IMR-90 (cell line): ENCODE measurements at regions not wholly inside any gene's neighbourhood (a gene's known extent, or its start where the extent isn't known, plus 50 kb on each side); places are given as distances from the start of the nearest gene placed in this dataset.

Experiments used
- ATAC-seq: fragments of 200-7000 bp; cut with Tn5 transposase; 2 replicates; pipeline ENCODE4 v1.9.1; 2020; ENCODE audit warnings: low read depth, mild to moderate bottlenecking, moderate library complexity
- BruUV-seq: library from RNA; stranded (reverse); fragments of 400-500 nt; replicated peaks from 2 replicates; lab custom pipeline; 2021; lab: Mats Ljungman, UMichigan
- CTCF ChIA-PET: fragments of 300-600 bp; formaldehyde crosslinking; extraction: SDS; loops from one replicate; lab custom pipeline; 2021; ENCODE audit warnings: antibody characterized with exemption; lab: Yijun Ruan, JAX
- POLR2A ChIA-PET: fragments of 300-600 bp; sonication (Branson Sonifier 250); formaldehyde crosslinking; loops from one replicate; lab custom pipeline; 2022; ENCODE audit warnings: antibody characterized with exemption; ENCODE audit not compliant: unreplicated experiment; lab: Charles Lee
- DNase-seq: peaks from one replicate; pipeline ENCODE4 v3.0.0; 2013
- H2AFZ ChIP-seq: replicated peaks from 2 replicates; pipeline ENCODE3; 2013; ENCODE audit warnings: low read length, mild to moderate bottlenecking; ENCODE audit not compliant: poor library complexity
- H2AK5ac ChIP-seq: 2 replicates; pipeline ENCODE4 v1.6.1; 2013; ENCODE audit warnings: low read depth, low read length, inconsistent platforms
- H2AK9ac ChIP-seq: replicated peaks from 2 replicates; pipeline ENCODE3; 2013; ENCODE audit warnings: mild to moderate bottlenecking, low read depth, low read length, moderate library complexity; ENCODE audit not compliant: poor library complexity
- H2BK120ac ChIP-seq: 2 replicates; pipeline ENCODE4 v1.6.1; 2013; ENCODE audit warnings: low read depth, low read length, inconsistent platforms
- H2BK15ac ChIP-seq: 3 replicates; pipeline ENCODE4 v1.6.1; 2013; ENCODE audit warnings: low read depth, low read length, inconsistent platforms
- H2BK20ac ChIP-seq: 2 replicates; pipeline ENCODE4 v1.6.1; 2013; ENCODE audit warnings: low read depth, mild to moderate bottlenecking, inconsistent platforms, low read length, moderate library complexity
- H2BK5ac ChIP-seq: 2 replicates; pipeline ENCODE4 v1.6.1; 2013; ENCODE audit warnings: mild to moderate bottlenecking, low read depth, low read length, inconsistent platforms; ENCODE audit not compliant: poor library complexity, severe bottlenecking
- H3K14ac ChIP-seq: replicated peaks from 2 replicates; pipeline ENCODE4 v1.6.1; 2013; ENCODE audit warnings: low read depth, low read length, inconsistent platforms
- H3K18ac ChIP-seq: 2 replicates; pipeline ENCODE4 v1.6.1; 2013; ENCODE audit warnings: low read depth, low read length, control low read depth
- H3K23ac ChIP-seq: 2 replicates; pipeline ENCODE4 v1.6.1; 2013; ENCODE audit warnings: low read depth, low read length, inconsistent platforms
- H3K27ac ChIP-seq: 2 replicates; pipeline ENCODE4 v1.5.1; 2013; ENCODE audit warnings: mild to moderate bottlenecking, control low read depth, low read length; ENCODE audit not compliant: insufficient read depth
- H3K27me3 ChIP-seq: 2 replicates; pipeline ENCODE4 v1.6.1; 2013; ENCODE audit warnings: low read length; ENCODE audit not compliant: control insufficient read depth, insufficient read depth
- H3K36me3 ChIP-seq: 2 replicates; pipeline ENCODE4 v1.6.1; 2013; ENCODE audit warnings: low read length, mixed read lengths; ENCODE audit not compliant: control insufficient read depth, insufficient read depth
- H3K4ac ChIP-seq: 2 replicates; pipeline ENCODE4 v1.6.1; 2013; ENCODE audit warnings: low read depth, low read length, inconsistent platforms
- H3K4me1 ChIP-seq: 2 replicates; pipeline ENCODE4 v1.6.1; 2013; ENCODE audit warnings: low read length, mixed read lengths; ENCODE audit not compliant: control insufficient read depth, insufficient read depth
- H3K4me2 ChIP-seq: 2 replicates; pipeline ENCODE4 v1.6.1; 2013; ENCODE audit warnings: low read depth, mild to moderate bottlenecking, control low read depth, low read length, moderate library complexity
- H3K4me3 ChIP-seq: 2 replicates; pipeline ENCODE4 v1.5.1; 2013; ENCODE audit warnings: low read depth, mild to moderate bottlenecking, control low read depth, low read length, moderate library complexity; ENCODE audit not compliant: insufficient read depth
- H3K56ac ChIP-seq: 2 replicates; pipeline ENCODE4 v1.6.1; 2013; ENCODE audit warnings: low read length, inconsistent platforms; ENCODE audit not compliant: insufficient read depth; ENCODE audit errors: extremely low read depth
- H3K79me1 ChIP-seq, 2 experiments: 2 replicates each; pipeline ENCODE4 v1.6.1; 2013; ENCODE audit warnings: low read length in 2 of 2, inconsistent platforms in 1 of 2, low read depth in 1 of 2
- H3K9ac ChIP-seq: 2 replicates; pipeline ENCODE4 v1.6.1; 2013; ENCODE audit warnings: low read depth, low read length, control low read depth
- H3K9me1 ChIP-seq: 2 replicates; pipeline ENCODE4 v1.6.1; 2013; ENCODE audit warnings: low read length, inconsistent platforms; ENCODE audit not compliant: insufficient read depth
- H3K9me3 ChIP-seq: 2 replicates; pipeline ENCODE4 v1.6.1; 2013; ENCODE audit warnings: low read length; ENCODE audit not compliant: control insufficient read depth, insufficient read depth
- H4K20me1 ChIP-seq: 2 replicates; pipeline ENCODE4 v1.6.1; 2013; ENCODE audit warnings: low read length, inconsistent platforms; ENCODE audit not compliant: insufficient read depth
- H4K5ac ChIP-seq: 2 replicates; pipeline ENCODE4 v1.6.1; 2013; ENCODE audit warnings: mild to moderate bottlenecking, low read depth, low read length, control low read depth
- H4K8ac ChIP-seq, 2 experiments: 2 replicates each; pipeline ENCODE4 v1.6.1; 2013; ENCODE audit warnings: low read depth in 2 of 2, low read length in 2 of 2, control low read depth in 1 of 2, inconsistent platforms in 1 of 2
- H4K91ac ChIP-seq: 2 replicates; pipeline ENCODE4 v1.6.1; 2013; ENCODE audit warnings: low read depth, low read length, inconsistent platforms; ENCODE audit not compliant: insufficient read depth
- BHLHE40 ChIP-seq: fragments of 150-350 bp; IDR thresholded peaks from 2 replicates; pipeline ENCODE4 v1.6.1; 2016; ENCODE audit warnings: mild to moderate bottlenecking, low read depth, low read length
- CEBPB ChIP-seq: IDR thresholded peaks from 2 replicates; pipeline ENCODE4 v1.6.1; 2012; ENCODE audit warnings: low read depth, low read length, improper control_type of control experiment
- CHD1 ChIP-seq: IDR thresholded peaks from 2 replicates; pipeline ENCODE4 v1.6.1; 2012; ENCODE audit warnings: low read depth, low read length, improper control_type of control experiment
- CTCF ChIP-seq: conservative IDR thresholded peaks from 2 replicates; pipeline ENCODE4 v1.5.1; 2012; ENCODE audit warnings: mild to moderate bottlenecking, low read depth, low read length, improper control_type of control experiment
- ELK1 ChIP-seq: fragments of 150-350 bp; IDR thresholded peaks from 2 replicates; pipeline ENCODE4 v1.6.1; 2016; ENCODE audit warnings: low read depth, mild to moderate bottlenecking, low read length, moderate library complexity, borderline replicate concordance
- FOS ChIP-seq: fragments of 150-350 bp; IDR thresholded peaks from 2 replicates; pipeline ENCODE4 v1.6.1; 2016; ENCODE audit warnings: low read depth, low read length
- MAZ ChIP-seq: IDR thresholded peaks from 2 replicates; pipeline ENCODE4 v1.6.1; 2012; ENCODE audit warnings: low read depth, mild to moderate bottlenecking, low read length, improper control_type of control experiment, moderate library complexity, borderline replicate concordance
- NFE2L2 ChIP-seq: fragments of 150-350 bp; IDR thresholded peaks from 2 replicates; pipeline ENCODE4 v1.6.1; 2016; ENCODE audit warnings: low read depth, mild to moderate bottlenecking, low read length
- RAD21 ChIP-seq: IDR thresholded peaks from 2 replicates; pipeline ENCODE4 v1.6.1; 2012; ENCODE audit warnings: low read length, improper control_type of control experiment
- RCOR1 ChIP-seq: IDR thresholded peaks from 2 replicates; pipeline ENCODE4 v1.6.1; 2012; ENCODE audit warnings: mild to moderate bottlenecking, low read length, improper control_type of control experiment; ENCODE audit not compliant: insufficient replicate concordance
- RFX5 ChIP-seq: IDR thresholded peaks from 2 replicates; pipeline ENCODE4 v1.8.0; 2012; ENCODE audit warnings: low read depth, mild to moderate bottlenecking, low read length, moderate library complexity
- SMC3 ChIP-seq: fragments of 150-350 bp; IDR thresholded peaks from 2 replicates; pipeline ENCODE4 v1.6.1; 2016; ENCODE audit warnings: low read depth, mild to moderate bottlenecking, antibody characterized with exemption, low read length, moderate library complexity
- USF2 ChIP-seq: fragments of 150-350 bp; IDR thresholded peaks from 2 replicates; pipeline ENCODE4 v1.6.1; 2017; ENCODE audit warnings: mild to moderate bottlenecking, antibody characterized with exemption, low read length, low read depth
- WGBS, 2 experiments: methylation state at CpG; one replicate each; pipeline versions ENCODE4 v1.1.5 to v1.1.7; 2013; ENCODE audit warnings: missing lambda C conversion rate in 2 of 2; ENCODE audit not compliant: insufficient read length in 1 of 2; ENCODE audit errors: extremely low coverage in 2 of 2; 5-methylcytosine and 5-hydroxymethylcytosine counted together
- dilution Hi-C: fragments of 300-500 bp; cut with HindIII; formaldehyde crosslinking; loops from one replicate; pipeline ENCODE4 v1.14.3; 2018; ENCODE audit warnings: low sequenced_read_pairs; ENCODE audit not compliant: unreplicated experiment
- in situ Hi-C: fragments of 300-500 bp; cut with MboI; formaldehyde crosslinking; loops from 3 replicates; pipeline ENCODE4 v1.14.3; 2019; ENCODE audit warnings: low sequenced_read_pairs, inconsistent platforms, mixed read lengths
- intact Hi-C: fragments of 100-400 bp; cut with micrococcal nuclease; formaldehyde crosslinking; loops from 2 replicates; pipeline ENCODE4 v1.10.0; 2022

- Histone ChIP-seq H3K36me3 (no peaks in the 10 kb centered on the region), H4K5ac (no peak overlapping the region), H3K23ac (no peak overlapping the region), H4K91ac (no peak overlapping the region), H3K14ac (no peak overlapping the region), H2AK5ac (no peak overlapping the region), H2BK15ac (no peak overlapping the region), H3K9me1 (no peaks in the 10 kb centered on the region), H3K4ac (no peak overlapping the region), H4K20me1 (no peaks in the 10 kb centered on the region), H2BK20ac (no peak overlapping the region), H3K4me1 (no peaks in the 10 kb centered on the region), H3K4me3 (no peak overlapping the region), H4K8ac (no peak overlapping the region), H3K56ac (no peak overlapping the region), H3K79me1 (no peaks in the 10 kb centered on the region), H3K18ac (no peak overlapping the region), H3K9ac (no peak overlapping the region), H3K4me2 (no peak overlapping the region), H3K27me3 (no peaks in the 10 kb centered on the region), H3K27ac (no peak overlapping the region), H3K9me3 (peaks cover 40% of the 10 kb centered on the region), H2AK9ac (no peak overlapping the region), H2BK5ac (no peak overlapping the region), H2BK120ac (no peak overlapping the region), H2AFZ (no peak overlapping the region)
- intact Hi-C loops (no loop called here), in situ Hi-C loops (no loop called here), dilution Hi-C loops (no loop called here)
- BruUV-seq, result no TSS peak
- CTCF ChIA-PET, result no interaction called here
- WGBS, 2 experiments, result 59% methylated on average over 9 of the region's 30 CpGs; no CpG with 5 or more reads in 1 of the 2 experiments
- no peak for ATAC-seq
- TF ChIP-seq RFX5, result no peak
- no peak for TF ChIP-seq MAZ
- TF ChIP-seq SMC3, result no peak
- no peak for TF ChIP-seq USF2
- TF ChIP-seq ELK1, result no peak
- TF ChIP-seq CEBPB, result no peak
- TF ChIP-seq RCOR1, result no peak
- TF ChIP-seq RAD21, result no peak
- TF ChIP-seq FOS, result no peak
- no peak for TF ChIP-seq CHD1
- TF ChIP-seq CTCF, result no peak
- no peak for TF ChIP-seq NFE2L2
- TF ChIP-seq BHLHE40, result no peak
- no peak for DNase-seq
- POLR2A ChIA-PET, result no interaction called here
Measured at GRCh38 chr14:105894978-105895881, 368.8 kb downstream of the TMEM121 start.
